NCI-H1417 (cell line): ENCODE measurements at regions not wholly inside any gene's neighbourhood (a gene's known extent, or its start where the extent isn't known, plus 50 kb on each side); places are given as distances from the start of the nearest gene placed in this dataset.

Experiments
- DNase-seq, 3 experiments: peaks; one replicate each; lab custom pipeline; 2025; lab: John Stamatoyannopoulos, UW

- no peak for DNase-seq
Observed at GRCh38 chr14:98162856-98163805, 1108.9 kb downstream of the BCL11B start.

DNA sequence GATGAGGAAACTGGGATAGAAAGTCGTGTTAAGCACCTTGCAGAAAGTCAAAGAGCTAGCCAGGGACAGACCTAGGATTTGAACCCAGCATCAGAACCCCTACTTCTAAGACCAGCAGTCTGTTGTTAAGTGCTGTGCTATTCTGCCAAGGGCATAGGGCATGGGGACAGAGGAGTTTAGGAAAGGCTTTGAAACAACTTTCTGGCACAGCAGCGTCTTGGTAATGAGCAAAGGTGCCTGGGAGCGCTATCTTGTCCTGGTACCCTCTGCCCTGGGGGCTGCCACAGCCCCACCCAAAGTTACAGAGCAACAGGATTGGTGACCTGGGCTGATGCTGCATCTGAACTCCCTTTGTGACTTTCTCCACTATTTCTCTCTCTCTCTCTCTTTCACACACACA is 1108.1 kb downstream of the BCL11B start:
- no peak for DNase-seq

GRCh38 chr14:98165976-98166375 is 1106.0 kb downstream of the BCL11B start:
- no peak for DNase-seq

DNA sequence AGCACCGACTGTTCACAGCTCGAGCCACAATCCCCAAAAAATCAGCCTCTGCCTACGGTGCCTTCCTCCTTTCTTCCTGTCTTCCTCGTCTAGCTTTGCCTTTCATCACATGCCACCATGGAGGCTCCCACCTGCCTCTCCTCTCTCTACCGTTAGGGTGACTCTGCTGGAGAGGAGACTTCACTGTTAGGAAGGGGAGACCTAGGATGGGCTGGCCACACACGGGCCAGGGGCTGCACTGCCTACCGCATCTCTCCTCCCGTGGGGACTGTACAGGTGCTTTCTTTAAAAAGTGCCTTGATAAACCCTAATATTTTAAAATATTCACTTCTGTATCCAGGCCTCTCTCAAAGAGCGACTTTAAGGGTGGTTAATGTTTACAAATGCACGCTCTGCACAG is 1104.7 kb downstream of the BCL11B start:
- no peak for DNase-seq

- peak in 1 of 3 experiments; percentile 33 for DNase-seq
Observed at GRCh38 chr14:98167705-98168104, 1104.3 kb downstream of the BCL11B start.

GRCh38 chr14:98168211-98168985 is 1103.6 kb downstream of the BCL11B start:
- DNase-seq = no peak

DNA sequence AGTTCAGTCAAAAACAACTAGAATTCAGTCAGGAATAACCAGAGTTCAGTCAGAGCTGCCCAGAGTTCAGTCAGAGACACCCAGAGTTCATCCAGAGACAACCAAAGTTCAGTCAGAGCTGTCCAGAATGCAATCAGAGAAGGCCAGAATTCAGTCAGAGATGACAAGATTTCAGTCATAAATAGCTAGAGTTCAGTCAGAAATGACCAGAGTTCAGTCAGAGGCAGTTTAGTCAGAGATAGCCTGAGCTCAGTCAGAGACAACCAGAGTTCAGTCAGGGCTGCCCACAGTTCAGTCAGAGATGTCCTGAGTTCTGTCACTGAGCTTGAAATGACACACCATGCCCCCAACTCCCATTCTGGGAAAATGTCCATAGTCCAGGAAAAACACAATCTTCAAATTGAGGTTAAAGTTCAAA is 1102.8 kb downstream of the BCL11B start:
- DNase-seq = no peak

- DNase-seq = no peak
Observed at GRCh38 chr14:98170575-98170974, 1101.4 kb downstream of the BCL11B start.

DNA sequence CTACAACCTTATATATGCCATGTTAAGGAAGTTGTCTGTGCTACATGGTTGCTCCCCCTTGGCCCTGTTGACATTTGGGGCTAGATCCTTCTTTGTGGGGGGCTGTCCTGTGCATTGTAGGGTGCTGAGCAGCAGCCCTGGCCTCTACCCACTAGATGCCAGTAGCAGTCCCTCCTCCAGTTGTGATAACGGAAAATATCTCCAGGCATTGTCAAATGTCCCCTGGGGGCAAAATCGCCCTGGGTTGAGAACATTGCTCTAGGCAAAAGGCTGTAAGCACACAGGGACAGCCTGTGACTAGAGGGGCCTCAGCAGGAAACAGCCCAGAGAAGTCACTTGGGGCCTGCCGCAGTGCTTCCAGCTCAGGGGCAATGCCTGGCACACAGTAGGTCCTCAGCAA is 1100.3 kb downstream of the BCL11B start:
- no peak for DNase-seq

GRCh38 chr14:98172243-98172778 is 1099.7 kb downstream of the BCL11B start:
- no peak for DNase-seq

DNA sequence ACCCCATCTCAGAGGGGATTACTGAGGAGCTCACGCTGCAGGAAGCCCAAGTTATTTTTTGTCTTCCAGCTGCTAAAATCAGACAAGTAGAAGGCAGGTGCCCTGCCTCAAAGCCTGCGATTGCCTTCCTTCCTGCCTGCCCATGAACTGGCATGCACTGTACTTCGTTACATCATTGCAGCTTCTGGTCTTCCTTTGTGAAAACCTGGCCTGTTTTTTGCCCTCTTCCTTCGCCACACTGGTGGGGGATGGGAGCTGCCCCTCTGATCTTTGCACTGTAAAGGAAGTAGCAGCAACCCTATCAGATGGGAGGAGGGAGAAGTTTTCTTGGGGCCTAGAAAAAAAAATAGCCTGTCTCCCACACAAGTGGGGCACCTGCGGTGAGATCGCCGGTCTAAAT is 1098.7 kb downstream of the BCL11B start:
- DNase-seq = no peak

DNA sequence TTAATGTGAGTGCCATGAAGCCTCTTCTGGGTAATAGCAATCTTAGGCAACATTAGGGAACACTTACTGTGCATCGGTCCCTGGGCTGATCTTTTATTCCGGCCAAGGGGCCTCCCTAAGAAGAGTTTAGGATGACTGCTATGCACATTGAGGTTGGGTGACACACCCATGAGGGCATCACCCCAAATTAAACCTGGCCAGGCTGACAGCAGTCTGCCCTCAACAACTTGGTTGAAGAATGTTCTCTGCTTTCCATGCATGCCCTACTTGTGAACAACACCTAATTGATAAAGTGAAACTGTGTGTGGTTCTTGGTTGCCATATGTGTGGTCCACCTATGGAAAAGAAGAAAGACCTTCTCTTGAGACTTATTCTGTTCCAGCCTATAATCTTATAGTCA is 1098.0 kb downstream of the BCL11B start:
- DNase-seq = no peak

DNA sequence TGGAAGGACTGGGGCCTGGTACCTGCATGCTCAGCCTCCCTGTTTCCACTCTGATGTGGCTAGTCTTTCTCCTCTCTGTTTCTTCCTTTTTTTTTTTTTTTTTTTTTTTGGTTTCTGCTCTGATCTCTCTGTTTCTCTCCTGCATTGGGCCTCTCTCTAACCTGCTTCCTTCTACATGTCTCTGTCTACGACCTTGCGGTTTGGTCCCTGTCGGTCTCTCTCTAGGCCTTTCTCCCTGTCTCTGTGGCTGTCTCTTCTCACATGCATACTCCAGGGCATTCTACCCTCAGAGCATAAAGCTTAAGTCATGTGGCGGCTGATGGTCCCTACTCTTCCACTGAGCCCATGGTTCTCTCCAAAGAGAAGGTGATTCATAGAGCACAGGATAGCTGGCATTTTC is 1096.6 kb downstream of the BCL11B start:
- DNase-seq = no peak

DNA sequence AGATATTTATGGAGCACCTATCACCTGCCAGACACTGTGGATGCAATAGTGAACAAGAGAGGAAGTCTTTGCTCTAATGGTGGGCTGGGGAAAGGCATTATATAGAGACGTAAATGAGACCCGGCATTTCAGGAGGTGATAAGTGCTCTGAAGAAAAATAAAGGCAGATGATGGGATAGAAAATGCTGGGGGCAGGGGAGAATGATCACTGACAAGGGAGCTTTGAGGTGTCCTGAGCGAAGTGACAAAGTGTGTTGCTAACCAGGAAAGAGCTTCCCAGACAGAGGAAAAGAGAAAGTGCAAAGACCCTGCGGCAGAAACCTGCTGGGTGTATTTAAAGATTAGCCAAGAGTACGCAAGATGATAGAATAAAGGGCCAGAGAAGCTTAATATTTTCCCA is 1096.1 kb downstream of the BCL11B start:
- DNase-seq = no peak

DNA sequence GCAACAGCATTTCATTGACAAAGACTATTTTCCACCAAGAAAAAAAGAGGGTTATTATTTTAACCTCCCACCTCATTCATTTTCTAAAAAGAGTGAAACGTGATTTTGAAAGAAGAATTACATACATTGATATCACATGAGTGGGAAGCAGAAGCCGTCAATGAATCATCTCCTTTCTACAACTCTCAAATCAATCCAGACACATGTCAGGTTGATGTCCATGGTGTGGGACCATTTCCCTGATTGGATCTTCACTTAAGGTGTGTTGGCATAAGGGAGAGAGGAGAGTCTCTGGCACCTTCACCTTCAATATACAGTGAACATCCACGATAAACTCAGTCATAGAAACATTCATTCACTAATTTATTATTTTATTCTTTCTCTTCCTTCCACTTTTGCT is 1095.1 kb downstream of the BCL11B start:
- DNase-seq = no peak

GRCh38 chr14:98177551-98177950 is 1094.4 kb downstream of the BCL11B start:
- no peak for DNase-seq

DNA sequence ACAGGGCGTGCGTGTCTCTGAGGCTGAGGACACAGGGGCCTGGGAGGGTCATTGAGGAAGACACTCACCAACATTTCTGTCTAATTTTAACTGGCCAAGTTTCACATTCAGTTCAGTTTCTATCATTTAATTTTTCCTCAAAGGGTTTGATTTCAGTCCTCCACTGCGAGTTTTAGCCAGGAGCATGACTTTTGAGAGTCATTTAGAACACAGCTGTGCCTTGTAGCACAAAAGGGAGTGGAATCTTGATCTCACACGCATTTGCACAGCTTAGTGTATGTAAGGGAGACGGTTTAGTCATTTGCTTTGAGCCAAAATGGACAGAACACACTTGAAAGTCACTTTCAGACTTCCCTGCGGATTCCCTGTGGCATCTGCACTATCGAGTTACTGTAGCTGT is 1090.8 kb downstream of the BCL11B start:
- DNase-seq = peak in 1 of 3 experiments; percentile 37

DNA sequence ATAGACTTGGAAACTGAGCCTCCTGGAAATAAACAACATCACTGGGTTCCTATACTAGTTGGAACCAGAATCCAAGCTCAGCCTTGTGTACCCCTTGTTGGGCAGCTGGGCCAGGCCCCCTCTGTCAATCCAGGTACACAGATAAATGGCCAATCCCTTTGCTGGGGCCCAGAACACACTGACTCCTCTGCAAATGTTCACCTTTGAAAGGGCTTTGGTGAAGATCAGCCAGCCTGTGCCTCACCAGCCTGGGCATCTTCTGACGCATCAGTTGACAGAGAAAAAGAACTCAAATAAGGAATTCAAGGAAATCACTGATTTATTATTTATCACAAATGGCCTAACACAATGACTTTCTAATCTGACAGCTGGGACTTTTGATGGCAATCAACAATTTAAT is 1090.2 kb downstream of the BCL11B start:
- DNase-seq = no peak

- no peak for DNase-seq
Observed at GRCh38 chr14:98182393-98183055, 1089.5 kb downstream of the BCL11B start.

DNA sequence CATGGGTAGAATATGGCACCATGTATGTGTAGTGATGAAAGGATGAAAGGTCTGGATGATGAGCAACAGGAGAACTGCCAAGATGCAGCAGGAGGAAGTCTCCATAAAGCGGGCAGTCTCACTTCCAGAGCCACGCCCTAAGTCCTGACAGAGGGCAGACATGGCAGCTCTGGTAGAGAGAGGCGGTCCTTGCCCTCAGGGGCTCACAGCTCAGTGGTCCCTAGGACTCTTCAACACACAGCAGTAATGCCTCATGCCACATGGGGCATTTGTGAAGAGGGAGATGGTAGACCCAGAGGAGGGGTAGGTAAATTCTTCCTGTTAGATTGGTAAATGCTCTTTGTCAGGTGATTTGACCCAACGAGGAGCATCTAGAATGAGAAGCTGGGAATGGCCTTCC is 1088.4 kb downstream of the BCL11B start:
- no peak for DNase-seq

- DNase-seq = no peak
Observed at GRCh38 chr14:98184457-98184856, 1087.5 kb downstream of the BCL11B start.

GRCh38 chr14:98185036-98185435 is 1087.0 kb downstream of the BCL11B start:
- DNase-seq = no peak
